HG03095 (cell line): ENCODE measurements at regions not wholly inside any gene's neighbourhood (a gene's known extent, or its start where the extent isn't known, plus 50 kb on each side); places are given as distances from the start of the nearest gene placed in this dataset.
A peak's percentile ranks its signal among the peaks of the same experiment; 100 is the strongest.

Experiments
- ATAC-seq: cut with Tn5 transposase; IDR thresholded peaks from one replicate; pipeline ENCODE4 v1.9.1; 2021; ENCODE audit warnings: moderate library complexity; ENCODE audit not compliant: unreplicated experiment

- ATAC-seq = no peak
These were observed 138.3 kb downstream of the TOMM20 start for GRCh38 chr1:234990328-234990675.

GRCh38 chr1:234989479-234990327, 138.9 kb downstream of the TOMM20 start:
- ATAC-seq = no peak

GRCh38 chr1:234989019-234989418, 139.6 kb downstream of the TOMM20 start:
- ATAC-seq = no peak

GRCh38 chr1:234988536-234988935, 140.1 kb downstream of the TOMM20 start:
- ATAC-seq = no peak

GRCh38 chr1:234988155-234988517, 140.5 kb downstream of the TOMM20 start:
- ATAC-seq = no peak

GRCh38 chr1:234987415-234988154, 141.1 kb downstream of the TOMM20 start:
- peak; percentile 53 for ATAC-seq

GRCh38 chr1:234986750-234987414, 141.8 kb downstream of the TOMM20 start:
- no peak for ATAC-seq

- no peak for ATAC-seq
These were observed 142.9 kb downstream of the TOMM20 start for GRCh38 chr1:234985516-234986294.

- ATAC-seq = no peak
These were observed 143.6 kb downstream of the TOMM20 start for GRCh38 chr1:234985007-234985370.

GRCh38 chr1:234983564-234984238, 144.9 kb downstream of the TOMM20 start:
- no peak for ATAC-seq

- ATAC-seq = no peak
These were observed 146.9 kb downstream of the TOMM20 start for GRCh38 chr1:234981758-234982157.

- peak; percentile 33 for ATAC-seq
These were observed 147.8 kb downstream of the TOMM20 start for GRCh38 chr1:234980645-234981396.

GRCh38 chr1:234980291-234980644, 148.4 kb downstream of the TOMM20 start:
- peak; percentile 8 for ATAC-seq

- ATAC-seq = no peak
These were observed 149.0 kb downstream of the TOMM20 start for GRCh38 chr1:234979296-234980279.

- ATAC-seq = peak; percentile 53
These were observed 150.0 kb downstream of the TOMM20 start for GRCh38 chr1:234978397-234979295.

- ATAC-seq = no peak
These were observed 150.7 kb downstream of the TOMM20 start for GRCh38 chr1:234977875-234978396.

- ATAC-seq = no peak
These were observed 151.6 kb downstream of the TOMM20 start for GRCh38 chr1:234976861-234977680.
